Neural cell (in vitro differentiated cells): ENCODE measurements at regions not wholly inside any gene's neighbourhood (a gene's known extent, or its start where the extent isn't known, plus 50 kb on each side); places are given as distances from the start of the nearest gene placed in this dataset.
"Not testable (repeated sequence)": the region's sequence is repeated elsewhere in the genome, so short reads cannot be mapped to it uniquely, and the experiment has no call there.

Source experiments
- H2AFZ ChIP-seq: fragments of 200-600, 300-800 bp; sonication (generic), shearing (Covaris generic); 2 replicates; pipeline ENCODE4 v1.6.0; 2014; ENCODE audit warnings: low read depth, mild to moderate bottlenecking, antibody characterized with exemption, low read length, moderate library complexity
- H3F3A ChIP-seq: fragments of 200-600 bp; shearing (Covaris generic); 2 replicates; pipeline ENCODE4 v1.6.1; 2016; ENCODE audit warnings: mild to moderate bottlenecking, moderate library complexity, mixed read lengths, antibody characterized with exemption, low read length; ENCODE audit not compliant: insufficient read depth, poor library complexity, severe bottlenecking
- H3K27ac ChIP-seq: fragments of 200-600, 300-800 bp; sonication (generic), shearing (Covaris generic); 2 replicates; pipeline ENCODE4 v1.5.1; 2014; ENCODE audit warnings: mild to moderate bottlenecking, low read length, moderate library complexity
- H3K27me3 ChIP-seq: fragments of 300-800, 200-600 bp; sonication (generic), shearing (Covaris generic); 2 replicates; pipeline ENCODE4 v1.6.0; 2014; ENCODE audit warnings: mild to moderate bottlenecking, low read depth, low read length, moderate library complexity; ENCODE audit not compliant: insufficient read depth
- H3K36me3 ChIP-seq: fragments of 300-800, 200-600 bp; sonication (generic), shearing (Covaris generic); 2 replicates; pipeline ENCODE4 v1.5.1; 2014; ENCODE audit warnings: mild to moderate bottlenecking, antibody characterized with exemption, low read length, moderate library complexity; ENCODE audit not compliant: insufficient read depth
- H3K4me2 ChIP-seq: fragments of 300-800, 200-600 bp; sonication (generic), shearing (Covaris generic); 2 replicates; pipeline ENCODE4 v1.6.0; 2014; ENCODE audit warnings: mild to moderate bottlenecking, low read length
- H3K4me3 ChIP-seq: fragments of 300-800, 200-600 bp; sonication (generic), shearing (Covaris generic); 2 replicates; pipeline ENCODE4 v1.5.1; 2014; ENCODE audit warnings: mild to moderate bottlenecking, low read length, moderate library complexity
- H3K79me2 ChIP-seq: fragments of 200-600 bp; shearing (Covaris generic); replicated peaks from 2 replicates; pipeline ENCODE4 v1.6.0; 2014; ENCODE audit warnings: mild to moderate bottlenecking, low read length, moderate library complexity; ENCODE audit not compliant: insufficient read depth
- H3K9ac ChIP-seq: fragments of 300-800, 200-600 bp; sonication (generic), shearing (Covaris generic); 2 replicates; pipeline ENCODE4 v1.6.1; 2016; ENCODE audit warnings: mild to moderate bottlenecking, low read length, mixed read lengths
- H3K9me2 ChIP-seq: fragments of 200-600 bp; shearing (Covaris generic); 2 replicates; pipeline ENCODE4 v1.6.1; 2016; ENCODE audit warnings: mild to moderate bottlenecking, low read length, mixed read lengths; ENCODE audit not compliant: insufficient read depth
- H3K9me3 ChIP-seq: fragments of 200-600, 300-800 bp; sonication (generic), shearing (Covaris generic); 2 replicates; pipeline ENCODE4 v1.6.1; 2016; ENCODE audit warnings: mild to moderate bottlenecking, mixed run types, low read length, moderate library complexity, mixed read lengths
- H4K20me1 ChIP-seq: fragments of 200-600 bp; shearing (Covaris generic); 2 replicates; pipeline ENCODE4 v1.6.1; 2016; ENCODE audit warnings: mild to moderate bottlenecking, mixed run types; ENCODE audit not compliant: insufficient read depth
- CTCF ChIP-seq: fragments of 450-650 bp; IDR thresholded peaks from 2 replicates; pipeline ENCODE4 v1.5.1; 2014; ENCODE audit warnings: antibody characterized with exemption, mild to moderate bottlenecking, moderate library complexity; ENCODE audit not compliant: poor library complexity, severe bottlenecking
- EP300 ChIP-seq: fragments of 450-650 bp; conservative IDR thresholded peaks from 2 replicates; pipeline ENCODE4 v1.6.1; 2014; ENCODE audit warnings: antibody characterized with exemption, mild to moderate bottlenecking, moderate library complexity; ENCODE audit not compliant: poor library complexity, severe bottlenecking
- EZH2 ChIP-seq: fragments of 200-600, 300-800 bp; shearing (Covaris generic), sonication (generic); IDR thresholded peaks from 2 replicates; pipeline ENCODE4 v1.6.1; 2014; ENCODE audit warnings: antibody characterized with exemption, low read length, borderline replicate concordance, mild to moderate bottlenecking; ENCODE audit not compliant: insufficient read depth, poor library complexity, severe bottlenecking
- MXI1 ChIP-seq: fragments of 450-650 bp; conservative IDR thresholded peaks from 2 replicates; pipeline ENCODE4 v1.6.1; 2014; ENCODE audit warnings: antibody characterized with exemption, mild to moderate bottlenecking; ENCODE audit not compliant: poor library complexity, severe bottlenecking
- POLR2AphosphoS5 ChIP-seq: IDR thresholded peaks from 2 replicates; pipeline ENCODE4 v1.6.1; 2012
- RAD21 ChIP-seq: fragments of 450-650 bp; conservative IDR thresholded peaks from 2 replicates; pipeline ENCODE4 v1.6.1; 2014; ENCODE audit warnings: antibody characterized with exemption, mild to moderate bottlenecking, moderate library complexity
- SMC3 ChIP-seq: fragments of 450-650 bp; conservative IDR thresholded peaks from 2 replicates; pipeline ENCODE4 v1.6.1; 2014; ENCODE audit warnings: antibody characterized with exemption, mild to moderate bottlenecking, moderate library complexity; ENCODE audit not compliant: poor library complexity
- TAF1 ChIP-seq: IDR thresholded peaks from 2 replicates; pipeline ENCODE4 v1.6.1; 2012; ENCODE audit warnings: low read depth
- TF ChIP-seq, protein P1 (sequence below): IDR thresholded peaks from 2 replicates; pipeline ENCODE4 v1.6.1; 2012; ENCODE audit warnings: borderline replicate concordance

- not testable (repeated sequence) for H4K20me1 ChIP-seq, H3K27ac ChIP-seq, H3K27me3 ChIP-seq, H3K4me2 ChIP-seq, H3K9ac ChIP-seq, H3K9me2 ChIP-seq, H3K4me3 ChIP-seq, H3K79me2 ChIP-seq, H3K36me3 ChIP-seq, H2AFZ ChIP-seq, H3F3A ChIP-seq
- peaks cover 14% of the 10 kb centered on the region for H3K9me3 ChIP-seq
Observed at GRCh38 chr21:8998480-8998879, 1522.9 kb upstream of the TPTE start.

DNA sequence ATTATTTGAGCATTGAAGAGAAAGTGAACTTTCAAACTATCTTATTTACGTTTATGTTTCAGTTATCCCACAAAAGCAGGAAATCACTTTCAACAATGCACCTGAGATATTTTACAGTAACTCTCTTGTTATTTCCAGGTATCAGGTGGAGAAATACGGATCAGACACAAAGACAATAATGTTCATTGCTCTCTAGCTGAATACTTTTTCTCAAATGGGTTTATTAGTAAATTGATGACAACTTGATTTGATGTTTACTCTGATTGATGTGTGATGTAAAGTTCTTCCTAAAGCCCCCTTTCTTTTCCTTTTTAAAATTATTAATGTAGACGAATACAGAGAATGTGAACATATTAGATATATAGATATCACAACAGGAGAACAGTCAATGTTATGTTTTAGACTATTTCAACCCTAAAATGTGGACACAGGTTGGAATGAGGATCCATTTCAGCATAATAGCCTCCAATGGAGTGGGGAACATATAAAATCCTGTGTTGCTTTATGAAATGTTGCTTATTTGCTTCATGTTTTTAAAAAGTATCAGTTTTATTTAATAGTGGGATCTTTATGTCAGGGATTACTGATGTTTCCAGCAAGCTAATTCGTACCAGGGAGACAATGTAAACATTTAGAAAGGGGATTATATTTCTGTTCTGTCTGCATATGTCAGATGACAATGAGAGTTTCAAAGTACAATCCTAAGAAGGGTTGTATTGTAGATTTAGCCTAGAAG, 1522.3 kb upstream of the TPTE start:
- Histone ChIP-seq H3K79me2 (no peaks in the 10 kb centered on the region), H3K27me3 (no peaks in the 10 kb centered on the region), H3F3A (no peaks in the 10 kb centered on the region), H2AFZ (no peak overlapping the region), H3K36me3 (no peaks in the 10 kb centered on the region), H3K9me3 (peaks cover 8% of the 10 kb centered on the region), H3K27ac (no peak overlapping the region), H3K4me3 (no peak overlapping the region), H3K9ac (no peak overlapping the region), H4K20me1 (no peaks in the 10 kb centered on the region), H3K4me2 (no peak overlapping the region), H3K9me2 (no peaks in the 10 kb centered on the region)
- TF ChIP-seq RAD21: no peak
- no peak for TF ChIP-seq MXI1
- TF ChIP-seq EP300: no peak
- TF ChIP-seq, protein P1, sequence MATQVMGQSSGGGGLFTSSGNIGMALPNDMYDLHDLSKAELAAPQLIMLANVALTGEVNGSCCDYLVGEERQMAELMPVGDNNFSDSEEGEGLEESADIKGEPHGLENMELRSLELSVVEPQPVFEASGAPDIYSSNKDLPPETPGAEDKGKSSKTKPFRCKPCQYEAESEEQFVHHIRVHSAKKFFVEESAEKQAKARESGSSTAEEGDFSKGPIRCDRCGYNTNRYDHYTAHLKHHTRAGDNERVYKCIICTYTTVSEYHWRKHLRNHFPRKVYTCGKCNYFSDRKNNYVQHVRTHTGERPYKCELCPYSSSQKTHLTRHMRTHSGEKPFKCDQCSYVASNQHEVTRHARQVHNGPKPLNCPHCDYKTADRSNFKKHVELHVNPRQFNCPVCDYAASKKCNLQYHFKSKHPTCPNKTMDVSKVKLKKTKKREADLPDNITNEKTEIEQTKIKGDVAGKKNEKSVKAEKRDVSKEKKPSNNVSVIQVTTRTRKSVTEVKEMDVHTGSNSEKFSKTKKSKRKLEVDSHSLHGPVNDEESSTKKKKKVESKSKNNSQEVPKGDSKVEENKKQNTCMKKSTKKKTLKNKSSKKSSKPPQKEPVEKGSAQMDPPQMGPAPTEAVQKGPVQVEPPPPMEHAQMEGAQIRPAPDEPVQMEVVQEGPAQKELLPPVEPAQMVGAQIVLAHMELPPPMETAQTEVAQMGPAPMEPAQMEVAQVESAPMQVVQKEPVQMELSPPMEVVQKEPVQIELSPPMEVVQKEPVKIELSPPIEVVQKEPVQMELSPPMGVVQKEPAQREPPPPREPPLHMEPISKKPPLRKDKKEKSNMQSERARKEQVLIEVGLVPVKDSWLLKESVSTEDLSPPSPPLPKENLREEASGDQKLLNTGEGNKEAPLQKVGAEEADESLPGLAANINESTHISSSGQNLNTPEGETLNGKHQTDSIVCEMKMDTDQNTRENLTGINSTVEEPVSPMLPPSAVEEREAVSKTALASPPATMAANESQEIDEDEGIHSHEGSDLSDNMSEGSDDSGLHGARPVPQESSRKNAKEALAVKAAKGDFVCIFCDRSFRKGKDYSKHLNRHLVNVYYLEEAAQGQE: no peak
- TF ChIP-seq POLR2AphosphoS5: no peak
- TF ChIP-seq EZH2: no peak
- TF ChIP-seq CTCF: no peak
- no peak for TF ChIP-seq SMC3
- TF ChIP-seq TAF1: no peak

DNA sequence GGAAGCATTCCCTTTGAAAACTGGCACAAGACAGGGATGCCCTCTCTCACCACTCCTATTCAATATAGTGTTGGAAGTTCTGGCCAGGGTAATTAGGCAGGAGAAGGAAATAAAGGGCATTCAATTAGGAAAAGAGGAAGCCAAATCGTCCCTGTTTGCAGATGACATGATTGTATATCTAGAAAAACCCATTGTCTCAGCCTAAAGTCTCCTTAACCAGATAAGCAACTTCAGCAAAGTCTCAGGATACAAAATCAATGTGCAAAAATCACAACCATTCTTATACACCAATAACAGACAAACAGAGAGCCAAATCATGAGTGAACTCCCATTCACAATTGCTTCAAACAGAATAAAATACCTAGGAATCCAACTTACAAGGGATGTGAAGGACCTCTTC, 1521.3 kb upstream of the TPTE start:
- not testable (repeated sequence) for H3K27ac ChIP-seq, H2AFZ ChIP-seq, H3K4me3 ChIP-seq, H4K20me1 ChIP-seq, H3K4me2 ChIP-seq, H3K79me2 ChIP-seq, H3K9me3 ChIP-seq, H3K27me3 ChIP-seq, H3K9ac ChIP-seq, H3F3A ChIP-seq, H3K9me2 ChIP-seq, H3K36me3 ChIP-seq

DNA sequence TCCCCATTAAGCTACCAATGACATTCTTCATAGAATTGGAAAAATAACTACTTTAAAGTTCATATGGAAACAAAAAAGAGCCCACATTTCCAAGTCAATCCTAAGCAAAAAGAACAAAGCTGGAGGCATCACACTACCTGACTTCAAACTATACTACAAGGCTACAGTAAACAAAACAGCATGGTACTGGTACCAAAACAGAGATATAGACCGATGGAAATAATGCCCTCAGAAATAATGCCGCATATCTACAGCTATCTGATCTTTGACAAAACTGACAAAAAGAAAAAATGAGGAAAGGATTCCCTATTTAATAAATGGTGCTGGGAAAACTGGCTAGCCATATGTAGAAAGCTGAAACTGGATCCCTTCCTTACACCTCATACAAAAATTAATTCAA, 1520.7 kb upstream of the TPTE start:
- H3K9me3 ChIP-seq, H3K4me2 ChIP-seq, H3K9me2 ChIP-seq, H3F3A ChIP-seq, H4K20me1 ChIP-seq, H3K27me3 ChIP-seq, H3K4me3 ChIP-seq, H3K27ac ChIP-seq, H3K79me2 ChIP-seq, H3K9ac ChIP-seq, H3K36me3 ChIP-seq, H2AFZ ChIP-seq: not testable (repeated sequence)

GRCh38 chr21:9001890-9002663, 1519.3 kb upstream of the TPTE start:
- not testable (repeated sequence) for H3F3A ChIP-seq, H3K27me3 ChIP-seq, H3K9me2 ChIP-seq, H3K9me3 ChIP-seq, H4K20me1 ChIP-seq, H3K4me3 ChIP-seq, H3K4me2 ChIP-seq, H3K9ac ChIP-seq, H3K27ac ChIP-seq, H3K79me2 ChIP-seq, H3K36me3 ChIP-seq, H2AFZ ChIP-seq
